HepG2 (cell line): ENCODE measurements at regions not wholly inside any gene's neighbourhood (a gene's known extent, or its start where the extent isn't known, plus 50 kb on each side); places are given as distances from the start of the nearest gene placed in this dataset.

Source experiments
- ATAC-seq: fragments of 200-7000 bp; cut with Tn5 transposase; 3 replicates; pipeline ENCODE4 v1.9.1; 2020; ENCODE audit warnings: mild to moderate bottlenecking, moderate library complexity
- BruUV-seq: library from RNA; stranded (reverse); fragments of 400-500 nt; replicated peaks from 2 replicates; lab custom pipeline; 2021; lab: Mats Ljungman, UMichigan
- CTCF ChIA-PET: fragments of 300-600 bp; formaldehyde crosslinking; extraction: SDS; loops from one replicate; lab custom pipeline; 2021; ENCODE audit warnings: low total read pairs, inconsistent platforms, low intra/inter-chr PET ratio; lab: Yijun Ruan, JAX
- POLR2A ChIA-PET: fragments of 350-600 bp; sonication (Branson Sonifier 250); formaldehyde crosslinking; loops from one replicate; lab custom pipeline; 2020; ENCODE audit warnings: antibody characterized with exemption, inconsistent platforms; lab: Yijun Ruan, JAX
- DNase-seq: peaks from one replicate; pipeline ENCODE4 v3.0.0-alpha.2; 2015; ENCODE audit warnings: low spot score
- FAIRE-seq: peaks from 3 replicates; lab custom pipeline; 2011; peaks lifted over from hg19 to GRCh38; lab: Jason Lieb, UNC
- H2AFZ ChIP-seq: one replicate; pipeline ENCODE4 v1.6.1; 2011; ENCODE audit warnings: low read length, inconsistent platforms
- H3K27ac ChIP-seq: fragments of 300-600 bp; 3 replicates; pipeline ENCODE4 v1.8.0; 2011; ENCODE audit warnings: mixed run types, mild to moderate bottlenecking, mixed read lengths, low read length, inconsistent platforms; ENCODE audit not compliant: insufficient read depth; ENCODE audit errors: extremely low read length
- H3K27me3 ChIP-seq, 2 experiments: fragments of 200-600 bp in 1 of 2; 2 replicates in 1 of 2; 3 replicates in 1 of 2; pipeline versions ENCODE4 v1.6.0 to v1.8.0; 2011; ENCODE audit warnings: low read length in 2 of 2, mild to moderate bottlenecking in 2 of 2, moderate library complexity in 2 of 2, inconsistent platforms in 1 of 2; ENCODE audit not compliant: insufficient read depth in 2 of 2, control insufficient read depth in 1 of 2
- H3K36me3 ChIP-seq, 2 experiments: fragments of 200-600 bp in 1 of 2; replicated peaks in 1 of 2; 2 replicates in 1 of 2; 3 replicates in 1 of 2; pipeline versions ENCODE4 v1.5.1 to v1.8.0; 2011; ENCODE audit warnings: low read length in 2 of 2, inconsistent platforms in 1 of 2; ENCODE audit not compliant: insufficient read depth in 2 of 2, control insufficient read depth in 1 of 2
- H3K4me1 ChIP-seq: 2 replicates; pipeline ENCODE4 v1.5.1; 2012; ENCODE audit warnings: low read length, inconsistent platforms; ENCODE audit not compliant: insufficient read depth
- H3K4me2 ChIP-seq: 2 replicates; pipeline ENCODE4 v1.6.0; 2011; ENCODE audit warnings: low read depth, low read length, inconsistent platforms
- H3K4me3 ChIP-seq, 3 experiments: fragments of 200-600 bp in 1 of 3; sonication (generic), shearing (Covaris generic) in 1 of 3; replicated peaks in 1 of 3; 2 replicates each; pipeline ENCODE4 v1.5.1; 2011 to 2016; ENCODE audit warnings: low read length in 3 of 3, inconsistent platforms in 2 of 3, low read depth in 2 of 3, mild to moderate bottlenecking in 2 of 3, control low read depth in 1 of 3, mixed read lengths in 1 of 3; ENCODE audit not compliant: insufficient read depth in 1 of 3
- H3K79me2 ChIP-seq: one replicate; pipeline ENCODE4 v1.6.1; 2011; ENCODE audit warnings: low read length, inconsistent platforms; ENCODE audit not compliant: insufficient read depth
- H3K9ac ChIP-seq: 2 replicates; pipeline ENCODE4 v1.6.0; 2011; ENCODE audit warnings: mild to moderate bottlenecking, low read depth, low read length, inconsistent platforms; ENCODE audit not compliant: insufficient read depth
- H3K9me3 ChIP-seq: 2 replicates; pipeline ENCODE4 v1.5.1; 2012; ENCODE audit warnings: mild to moderate bottlenecking, low read length
- H4K20me1 ChIP-seq: 2 replicates; pipeline ENCODE4 v1.6.0; 2011; ENCODE audit warnings: inconsistent platforms, mild to moderate bottlenecking, low read length, moderate library complexity; ENCODE audit not compliant: insufficient read depth
- CBX2 ChIP-seq, 2 experiments: fragments of 200-600 bp in 1 of 2; sonication (generic); formaldehyde crosslinking in 1 of 2; IDR thresholded peaks; 2 replicates each; pipeline versions ENCODE4 v1.7.0 to v1.8.1; 2018 to 2022; ENCODE audit warnings: low read depth in 2 of 2, low read length in 1 of 2, mild to moderate bottlenecking in 1 of 2, missing genetic modification reagents in 1 of 2
- CC2D1A ChIP-seq: sonication (generic); formaldehyde crosslinking; IDR thresholded peaks from 2 replicates; pipeline ENCODE4 v1.8.1; 2023; ENCODE audit warnings: mild to moderate bottlenecking, missing genetic modification reagents
- FUBP1 ChIP-seq: sonication (generic); formaldehyde crosslinking; IDR thresholded peaks from 2 replicates; pipeline ENCODE4 v1.5.1; 2020; ENCODE audit warnings: missing genetic modification reagents, mild to moderate bottlenecking, borderline replicate concordance
- NFE2L2 ChIP-seq: fragments of 150-350 bp; IDR thresholded peaks from 2 replicates; pipeline ENCODE4 v1.6.1; 2014; ENCODE audit warnings: low read length
- TEAD2 ChIP-seq: sonication (generic); formaldehyde crosslinking; IDR thresholded peaks from 2 replicates; pipeline ENCODE4 v1.9.0; 2021; ENCODE audit warnings: missing genetic modification reagents
- ZNF274 ChIP-seq: sonication (generic); formaldehyde crosslinking; IDR thresholded peaks from 2 replicates; pipeline ENCODE4 v1.5.1; 2020; ENCODE audit warnings: mild to moderate bottlenecking, missing genetic modification reagents
- ZNF605 ChIP-seq: sonication (generic); formaldehyde crosslinking; IDR thresholded peaks from 2 replicates; pipeline ENCODE4 v1.8.0; 2022; ENCODE audit warnings: mild to moderate bottlenecking, missing genetic modification reagents
- ZNF766 ChIP-seq: sonication (generic); formaldehyde crosslinking; IDR thresholded peaks from 2 replicates; pipeline ENCODE4 v1.5.0; 2020; ENCODE audit warnings: missing genetic modification reagents, borderline replicate concordance
- ZNF891 ChIP-seq: sonication (generic); formaldehyde crosslinking; IDR thresholded peaks from 2 replicates; pipeline ENCODE4 v1.5.0; 2020; ENCODE audit warnings: mild to moderate bottlenecking, missing genetic modification reagents
- ZZZ3 ChIP-seq: sonication (generic); formaldehyde crosslinking; IDR thresholded peaks from 2 replicates; pipeline ENCODE4 v1.4.0; 2020; ENCODE audit warnings: missing genetic modification reagents, mild to moderate bottlenecking, borderline replicate concordance
- in situ Hi-C: cut with HindIII; loops from 2 replicates; pipeline ENCODE4 v1.10.0; 2017; ENCODE audit warnings: low pct_unique_long_range_greater_than_20kb; ENCODE audit not compliant: extremely low pct_ligation_motif_present
- intact Hi-C: fragments of 100-400 bp; cut with micrococcal nuclease; formaldehyde crosslinking; loops from one replicate; pipeline ENCODE4 v1.10.0; 2022; ENCODE audit not compliant: unreplicated experiment
- TF ChIP-seq, protein P1 (sequence below): IDR thresholded peaks from 2 replicates; pipeline ENCODE4 v1.6.1; 2016; ENCODE audit warnings: low read depth, control low read depth
- TF ChIP-seq, protein P2 (sequence below): sonication (generic); formaldehyde crosslinking; IDR thresholded peaks from 2 replicates; pipeline ENCODE4 v1.9.0; 2021; ENCODE audit warnings: missing genetic modification reagents, mild to moderate bottlenecking, borderline replicate concordance

- Histone ChIP-seq H3K27me3 (no peaks in the 10 kb centered on the region), H4K20me1 (no peaks in the 10 kb centered on the region), H3K4me2 (no peak overlapping the region), H3K27ac (no peak overlapping the region), H3K9me3 (peaks cover 8% of the 10 kb centered on the region), H3K79me2 (no peaks in the 10 kb centered on the region), H3K36me3 (no peaks in the 10 kb centered on the region), H3K4me1 (peaks cover 61% of the 10 kb centered on the region), H3K9ac (no peak overlapping the region), H3K4me3 (no peak overlapping the region), H2AFZ (no peak overlapping the region)
- FAIRE-seq (no peak), ATAC-seq (no peak; the same call in 2 of the 3 replicates), DNase-seq (no peak)
- TF ChIP-seq FUBP1 (CRISPR knock-in tag) = no peak
- no peak for TF ChIP-seq CBX2 (IDR thresholded peaks at IDR 0.05; ENCODE audit: low read depth, low read length)
- no peak for TF ChIP-seq CBX2 (CRISPR knock-in tag; IDR thresholded peaks at IDR 0.05; ENCODE audit: low read depth)
- no peak for TF ChIP-seq CC2D1A
- TF ChIP-seq ZZZ3 (CRISPR knock-in tag) = no peak
- no peak for TF ChIP-seq ZNF605
- TF ChIP-seq, protein P1, sequence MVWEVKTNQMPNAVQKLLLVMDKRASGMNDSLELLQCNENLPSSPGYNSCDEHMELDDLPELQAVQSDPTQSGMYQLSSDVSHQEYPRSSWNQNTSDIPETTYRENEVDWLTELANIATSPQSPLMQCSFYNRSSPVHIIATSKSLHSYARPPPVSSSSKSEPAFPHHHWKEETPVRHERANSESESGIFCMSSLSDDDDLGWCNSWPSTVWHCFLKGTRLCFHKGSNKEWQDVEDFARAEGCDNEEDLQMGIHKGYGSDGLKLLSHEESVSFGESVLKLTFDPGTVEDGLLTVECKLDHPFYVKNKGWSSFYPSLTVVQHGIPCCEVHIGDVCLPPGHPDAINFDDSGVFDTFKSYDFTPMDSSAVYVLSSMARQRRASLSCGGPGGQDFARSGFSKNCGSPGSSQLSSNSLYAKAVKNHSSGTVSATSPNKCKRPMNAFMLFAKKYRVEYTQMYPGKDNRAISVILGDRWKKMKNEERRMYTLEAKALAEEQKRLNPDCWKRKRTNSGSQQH (CRISPR knock-in tag) = no peak
- no peak for TF ChIP-seq ZNF891 (CRISPR knock-in tag)
- TF ChIP-seq, protein P2, sequence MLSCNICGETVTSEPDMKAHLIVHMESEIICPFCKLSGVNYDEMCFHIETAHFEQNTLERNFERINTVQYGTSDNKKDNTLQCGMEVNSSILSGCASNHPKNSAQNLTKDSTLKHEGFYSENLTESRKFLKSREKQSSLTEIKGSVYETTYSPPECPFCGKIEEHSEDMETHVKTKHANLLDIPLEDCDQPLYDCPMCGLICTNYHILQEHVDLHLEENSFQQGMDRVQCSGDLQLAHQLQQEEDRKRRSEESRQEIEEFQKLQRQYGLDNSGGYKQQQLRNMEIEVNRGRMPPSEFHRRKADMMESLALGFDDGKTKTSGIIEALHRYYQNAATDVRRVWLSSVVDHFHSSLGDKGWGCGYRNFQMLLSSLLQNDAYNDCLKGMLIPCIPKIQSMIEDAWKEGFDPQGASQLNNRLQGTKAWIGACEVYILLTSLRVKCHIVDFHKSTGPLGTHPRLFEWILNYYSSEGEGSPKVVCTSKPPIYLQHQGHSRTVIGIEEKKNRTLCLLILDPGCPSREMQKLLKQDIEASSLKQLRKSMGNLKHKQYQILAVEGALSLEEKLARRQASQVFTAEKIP = no peak
- TF ChIP-seq NFE2L2 = no peak
- TF ChIP-seq TEAD2 (CRISPR knock-in tag) = no peak
- TF ChIP-seq ZNF274 (CRISPR knock-in tag) = no peak
- TF ChIP-seq ZNF766 = no peak
- CTCF ChIA-PET = no interaction called here
- intact Hi-C loops (no loop called here), in situ Hi-C loops (no loop called here)
- POLR2A ChIA-PET = interaction anchor here (1.2 to 1.3 kb wide), 2 partner anchors 9 to 12 kb away, joined by 3 to 12 read pairs; no protein-coding TSS in a partner anchor
- BruUV-seq = no TSS peak
These were observed 201.9 kb downstream of the PDCD6IP start for GRCh38 chr3:34000301-34000700.
